Glomerular visceral epithelial cell (primary cell): ENCODE measurements at regions not wholly inside any gene's neighbourhood (a gene's known extent, or its start where the extent isn't known, plus 50 kb on each side); places are given as distances from the start of the nearest gene placed in this dataset.

Experiments
- DNase-seq: peaks from one replicate; pipeline ENCODE4 v3.0.0-alpha.2; 2016; ENCODE audit errors: extremely low spot score

GRCh38 chr16:86110726-86111125 is 211.8 kb downstream of the IRF8 start:
- no peak for DNase-seq

DNA sequence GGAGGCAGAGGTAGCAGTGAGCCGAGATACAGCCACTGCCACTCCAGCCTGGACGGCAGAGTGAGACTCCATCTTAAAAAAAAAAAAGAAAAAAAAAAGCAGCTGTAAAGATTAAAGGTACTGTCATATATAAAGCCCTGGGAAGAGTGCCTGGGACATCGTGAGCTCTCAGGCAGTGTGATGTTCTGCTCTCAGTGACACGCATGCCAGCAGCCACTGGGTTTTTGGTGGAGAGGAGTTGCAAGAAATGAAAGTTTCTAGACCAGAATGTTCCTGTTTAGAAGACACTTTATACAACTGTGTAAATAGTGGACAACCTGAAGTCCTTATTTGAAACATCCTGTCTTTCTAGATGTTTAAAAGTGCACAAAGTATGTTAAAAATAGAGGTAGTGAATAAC is 213.2 kb downstream of the IRF8 start:
- DNase-seq: no peak

DNA sequence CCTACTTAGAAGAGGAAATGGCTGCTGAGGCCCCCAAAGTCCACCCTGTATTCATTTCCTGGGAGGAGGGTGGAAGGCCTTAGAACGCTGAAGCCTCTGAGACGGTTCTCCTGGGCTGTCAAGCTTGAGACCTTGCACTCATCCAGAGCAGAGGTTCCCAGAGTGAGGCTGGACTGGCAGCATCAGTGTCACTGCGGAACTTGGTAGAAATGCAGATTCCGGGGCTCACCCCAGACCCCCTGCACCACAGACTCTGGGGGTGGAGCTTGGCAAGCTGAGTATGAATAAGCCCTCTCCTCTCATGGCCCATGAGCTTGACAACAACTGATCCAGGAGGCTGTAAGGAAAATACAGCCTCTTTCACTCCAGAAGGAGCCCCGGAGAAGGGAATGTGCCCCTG is 218.3 kb downstream of the IRF8 start:
- no peak for DNase-seq

DNA sequence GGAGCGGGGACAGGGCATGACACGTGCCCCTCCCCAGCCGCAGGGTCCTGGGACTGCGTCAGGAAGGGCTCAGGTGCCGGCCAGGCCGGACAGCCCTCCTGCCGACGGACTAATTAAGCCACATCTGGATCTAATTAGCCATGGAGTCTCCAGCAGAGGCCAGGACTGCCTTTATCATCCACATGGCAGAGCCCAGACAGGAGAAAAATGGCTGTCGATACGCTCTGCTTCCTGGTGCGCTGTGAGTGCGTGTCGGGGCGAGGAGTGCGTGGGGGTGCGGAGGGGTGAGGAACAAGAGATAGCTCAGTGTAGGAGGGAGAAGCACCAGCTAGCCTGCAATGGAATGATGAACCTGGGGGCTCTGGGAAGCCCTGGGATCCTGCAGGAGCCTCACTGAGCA is 218.8 kb downstream of the IRF8 start:
- DNase-seq: no peak

- no peak for DNase-seq
Observed at GRCh38 chr16:86118467-86119307, 219.7 kb downstream of the IRF8 start.

DNA sequence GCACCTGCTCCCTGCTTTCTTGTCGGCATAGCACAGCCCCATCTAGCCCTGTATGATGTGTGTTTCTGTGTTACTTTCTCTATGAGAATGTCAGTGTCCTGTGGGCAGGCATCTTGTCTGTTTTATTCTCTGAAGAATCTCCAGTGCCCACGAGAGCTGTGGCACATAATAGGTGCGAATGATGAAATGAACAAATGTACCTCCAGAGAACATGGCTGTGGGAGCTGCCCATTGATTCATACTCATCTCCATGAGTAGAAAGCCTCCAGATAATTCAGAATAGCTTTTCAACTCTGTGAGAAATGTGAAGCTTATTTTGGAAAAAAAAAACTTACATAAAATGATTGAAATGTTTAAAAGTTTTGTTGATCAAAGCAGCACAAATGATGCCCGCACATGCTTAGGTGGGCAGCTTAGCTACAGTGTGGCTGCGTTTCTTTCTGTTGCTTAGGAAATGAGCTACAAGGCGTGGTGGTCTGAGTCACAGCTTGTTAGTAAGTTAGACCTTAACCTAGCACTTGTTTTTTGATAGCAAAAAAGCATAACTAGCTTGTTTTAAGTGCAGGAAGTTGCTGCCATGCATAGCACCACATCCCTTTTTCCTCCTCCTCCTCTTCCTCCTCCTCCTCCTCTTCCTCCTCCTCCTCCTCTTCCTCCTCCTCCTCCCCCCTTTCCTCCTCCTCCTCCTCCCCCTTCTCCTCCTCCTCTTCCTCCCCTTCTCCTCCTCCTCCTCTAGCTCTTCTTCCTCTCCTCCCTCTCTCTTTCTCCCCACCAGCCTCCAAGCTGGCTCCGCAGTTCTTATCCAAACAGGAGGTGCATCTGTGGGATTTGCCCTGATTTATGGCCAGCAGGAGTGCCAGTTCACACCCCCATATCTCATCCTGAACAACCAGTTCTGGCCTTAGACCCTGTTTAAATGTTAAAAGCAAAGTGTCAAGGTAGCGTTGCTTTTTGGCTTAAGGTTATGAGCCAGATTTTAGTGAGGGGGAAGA is 221.5 kb downstream of the IRF8 start:
- no peak for DNase-seq

DNA sequence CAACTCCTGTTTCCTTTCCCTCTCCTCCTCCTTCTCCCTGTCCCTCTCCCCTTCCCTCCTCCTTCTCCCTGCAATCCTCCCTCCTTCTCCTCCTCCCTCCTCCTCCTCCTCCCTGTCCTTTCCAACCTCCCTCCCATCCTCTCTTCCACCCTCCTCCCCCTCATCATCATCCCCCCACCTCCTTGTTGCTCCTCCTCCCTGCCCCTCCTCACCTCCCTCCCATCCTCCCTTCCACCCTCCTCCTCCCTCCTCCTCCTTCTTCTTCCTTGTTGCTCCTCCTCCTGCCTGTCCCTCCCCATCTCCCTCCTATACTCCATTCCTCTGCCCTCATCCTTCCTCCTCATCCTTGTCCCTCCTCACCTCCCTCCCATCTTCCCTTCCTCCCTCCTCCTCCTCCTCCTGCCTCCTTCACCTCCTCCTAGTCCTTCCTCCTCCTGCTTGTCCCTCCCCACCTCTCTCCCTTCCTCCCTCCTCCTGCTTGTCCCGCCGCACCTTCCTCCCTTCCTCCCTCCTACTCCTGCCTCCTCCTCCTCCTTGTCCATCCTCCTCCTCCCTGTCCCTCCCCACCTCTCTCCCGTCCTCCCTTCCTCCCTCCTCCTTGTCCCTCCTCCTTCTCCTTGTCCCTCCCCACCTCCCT is 222.5 kb downstream of the IRF8 start:
- DNase-seq: no peak

GRCh38 chr16:86122681-86123342 is 223.8 kb downstream of the IRF8 start:
- no peak for DNase-seq

GRCh38 chr16:86124321-86124720 is 225.4 kb downstream of the IRF8 start:
- no peak for DNase-seq

GRCh38 chr16:86126891-86127290 is 227.9 kb downstream of the IRF8 start:
- DNase-seq: no peak

DNA sequence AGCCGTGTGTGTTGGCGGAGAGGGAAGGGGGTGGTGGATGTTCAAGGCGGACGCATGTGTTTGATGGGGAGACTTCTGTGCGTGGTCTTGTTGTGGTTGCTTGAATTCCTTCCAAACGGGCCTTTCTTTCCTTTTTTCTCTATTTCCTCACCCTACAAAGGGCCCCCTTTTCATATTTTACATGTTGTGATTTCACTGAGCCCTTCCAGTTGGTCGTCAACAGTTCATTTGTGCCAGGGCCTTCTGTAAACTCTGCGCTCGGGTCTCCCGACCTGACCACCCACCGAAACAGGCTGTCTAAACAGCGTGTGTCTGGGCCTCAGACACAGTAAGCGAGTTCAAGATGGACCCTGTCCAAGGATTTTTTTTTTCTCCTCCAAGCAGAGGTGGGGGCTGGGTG is 228.4 kb downstream of the IRF8 start:
- no peak for DNase-seq

DNA sequence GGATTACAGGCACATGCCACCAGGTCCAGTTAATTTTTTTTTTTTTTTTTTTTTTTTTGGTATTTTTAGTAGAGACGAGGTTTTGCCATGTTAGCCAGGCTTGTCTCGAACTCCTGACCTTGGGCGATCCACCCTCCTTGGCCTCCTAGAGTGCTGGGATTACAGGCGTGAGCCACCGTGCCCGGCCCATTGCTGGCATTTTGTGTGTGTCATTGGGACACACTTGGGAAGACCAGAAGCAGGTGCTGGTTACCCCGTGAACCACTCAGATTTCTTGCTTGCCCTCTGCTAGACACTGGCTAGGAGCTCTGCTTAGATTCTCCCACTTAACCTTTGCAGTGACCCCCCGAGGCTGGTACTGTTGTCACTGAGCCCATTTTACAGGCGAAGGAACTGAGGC is 229.3 kb downstream of the IRF8 start:
- DNase-seq: no peak

GRCh38 chr16:86129541-86129940 is 230.6 kb downstream of the IRF8 start:
- no peak for DNase-seq

DNA sequence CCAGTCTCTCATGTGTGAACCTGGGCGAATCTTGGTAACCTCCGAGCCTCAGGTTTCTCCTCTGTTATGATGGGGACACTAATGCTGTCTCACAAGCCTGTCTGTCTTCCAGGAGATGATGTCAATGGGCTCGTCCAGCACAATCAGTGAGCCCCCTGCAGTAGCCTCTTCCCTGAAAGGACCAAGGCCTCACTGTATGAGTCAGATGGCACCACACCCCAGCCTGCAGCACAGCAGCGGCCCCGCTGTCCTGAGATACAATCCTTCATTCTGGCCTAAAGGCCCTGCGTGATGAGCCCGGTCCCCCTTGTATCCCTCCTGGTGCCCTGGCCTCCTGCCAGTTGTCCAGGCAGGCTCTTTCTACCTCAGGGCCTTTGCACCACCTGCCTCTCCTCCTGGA is 234.4 kb downstream of the IRF8 start:
- DNase-seq: no peak

DNA sequence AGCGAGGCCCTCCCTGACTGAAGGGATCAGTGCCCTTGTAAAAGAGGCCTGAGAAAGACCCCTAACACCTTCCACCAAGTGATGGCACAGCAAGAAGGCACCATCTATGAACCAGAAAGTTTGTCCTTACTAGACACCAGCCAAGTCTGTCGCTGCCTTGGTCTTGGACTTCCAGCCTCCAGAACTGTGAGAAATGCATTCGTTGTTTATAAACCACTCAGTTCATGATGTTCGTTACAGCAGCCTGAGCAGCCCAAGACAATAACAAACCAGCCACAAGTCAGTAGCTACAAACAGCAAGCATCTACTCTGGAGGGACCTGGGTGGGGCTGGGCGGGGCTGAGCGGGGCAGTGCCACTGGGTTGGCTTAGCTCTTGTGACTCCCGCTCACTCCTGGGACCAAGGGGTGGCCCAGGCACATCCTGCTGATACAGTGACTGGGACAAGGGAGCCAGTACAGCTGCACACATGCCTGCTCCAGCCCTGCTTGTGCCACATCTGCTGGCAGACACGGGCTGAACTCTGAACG is 234.9 kb downstream of the IRF8 start:
- DNase-seq: no peak

GRCh38 chr16:86134802-86135461 is 236.0 kb downstream of the IRF8 start:
- DNase-seq: no peak

GRCh38 chr16:86137359-86137758 is 238.4 kb downstream of the IRF8 start:
- no peak for DNase-seq

DNA sequence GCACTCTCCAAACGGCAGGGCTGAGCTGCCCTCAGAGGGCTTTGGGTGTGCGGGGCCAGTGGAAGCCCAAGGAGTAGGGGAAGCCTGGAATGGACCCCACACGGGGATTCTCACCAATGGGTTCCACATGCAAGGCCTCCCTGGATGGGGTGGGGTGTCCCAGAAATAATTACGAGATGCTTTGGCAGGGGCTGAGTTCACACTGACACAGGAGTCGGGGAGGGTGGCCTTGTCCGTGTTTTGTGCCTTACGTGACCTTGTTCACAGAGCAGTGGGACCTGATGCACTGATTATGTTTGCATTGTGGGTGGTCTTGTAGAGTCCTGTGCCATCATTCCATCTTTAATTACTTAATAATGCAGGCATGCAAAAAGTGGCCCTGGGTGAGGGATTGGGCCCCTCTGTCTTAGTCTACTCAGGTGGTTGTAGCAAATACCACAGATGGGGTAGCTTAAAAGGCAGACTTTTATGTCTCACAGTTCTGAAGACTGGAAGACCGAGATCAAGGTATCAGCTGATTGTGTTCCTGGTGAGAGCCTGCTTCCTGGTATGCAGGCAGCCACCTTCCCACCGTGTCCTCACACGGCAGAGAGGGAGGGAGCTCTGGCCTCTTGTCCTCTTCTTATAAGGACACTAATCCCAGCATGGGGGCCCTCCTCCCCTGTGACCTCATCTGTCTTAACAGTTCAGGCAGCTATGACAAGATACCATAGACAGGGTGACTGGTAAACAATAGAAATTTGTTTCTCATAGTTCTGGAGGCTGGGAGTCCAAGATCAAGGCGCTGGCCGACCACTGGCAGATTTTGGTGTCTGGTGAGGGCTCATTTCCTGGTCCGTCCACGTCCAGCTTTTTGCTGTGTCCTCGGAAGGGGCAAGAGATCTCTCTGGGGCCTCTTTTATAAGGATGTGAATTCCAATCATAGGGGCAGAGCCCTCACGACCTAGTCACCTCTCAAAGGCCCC is 239.4 kb downstream of the IRF8 start:
- no peak for DNase-seq

DNA sequence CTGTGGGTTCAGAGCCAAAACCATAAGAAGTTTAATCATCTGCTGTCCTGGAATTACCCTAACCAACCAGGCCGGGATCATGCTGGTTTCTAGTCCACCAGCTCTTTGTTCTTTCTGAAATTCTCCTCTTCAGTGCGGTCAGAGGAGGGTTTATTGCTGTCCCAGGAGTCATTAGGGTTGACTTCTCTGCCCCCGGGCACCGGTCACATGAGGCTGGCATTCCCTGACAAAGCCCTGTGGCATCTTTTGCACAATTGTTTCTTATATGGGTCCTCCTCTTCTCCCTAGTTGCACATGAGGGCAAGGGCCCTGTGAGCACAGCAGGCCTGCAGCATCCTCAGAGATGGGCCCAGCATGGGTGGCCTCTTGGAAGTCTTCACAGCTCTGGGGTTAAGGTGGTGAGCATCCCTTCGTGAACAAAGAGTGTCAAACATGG is 243.9 kb downstream of the IRF8 start:
- DNase-seq: no peak

DNA sequence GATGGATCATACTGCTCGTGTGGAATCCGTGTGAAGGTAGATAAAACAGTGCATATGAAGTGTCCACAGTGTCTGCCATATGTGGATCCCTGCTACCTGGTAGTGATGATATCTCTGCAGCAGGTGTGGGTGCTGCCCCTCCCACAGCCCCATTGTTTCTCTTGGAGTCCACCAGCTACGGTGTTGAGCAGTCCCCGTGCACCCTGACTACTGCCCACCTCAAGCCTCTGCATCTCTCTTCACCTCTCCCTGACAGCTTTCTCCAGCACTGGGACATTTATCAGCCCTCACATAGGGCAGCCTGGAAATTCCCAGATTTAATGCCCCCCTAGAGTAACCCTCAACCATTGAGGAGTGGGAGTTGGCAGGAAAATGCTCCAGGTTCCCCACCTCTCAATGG is 244.7 kb downstream of the IRF8 start:
- DNase-seq: no peak
